Astrocyte (in vitro differentiated cells and primary cell): ENCODE measurements at regions not wholly inside any gene's neighbourhood (a gene's known extent, or its start where the extent isn't known, plus 50 kb on each side); places are given as distances from the start of the nearest gene placed in this dataset.

ENCODE experiments used
- CTCF ChIP-seq: IDR thresholded peaks from 2 replicates; pipeline ENCODE4 v1.5.1; 2011; ENCODE audit warnings: low read depth, mild to moderate bottlenecking, inconsistent platforms, low read length, moderate library complexity; ENCODE audit not compliant: insufficient read depth
- EZH2 ChIP-seq: IDR thresholded peaks from 2 replicates; pipeline ENCODE4 v1.6.1; 2012; ENCODE audit warnings: mild to moderate bottlenecking, low read length, inconsistent platforms; ENCODE audit not compliant: insufficient read depth

- TF ChIP-seq CTCF, result no peak
- TF ChIP-seq EZH2, result no peak
Observed at GRCh38 chr9:79829566-79830302, 258.0 kb downstream of the TLE4 start.
